ENCODE measurements at regions not wholly inside any gene's neighbourhood (a gene's known extent, or its start where the extent isn't known, plus 50 kb on each side); places are given as distances from the start of the nearest gene placed in this dataset.

DNA sequence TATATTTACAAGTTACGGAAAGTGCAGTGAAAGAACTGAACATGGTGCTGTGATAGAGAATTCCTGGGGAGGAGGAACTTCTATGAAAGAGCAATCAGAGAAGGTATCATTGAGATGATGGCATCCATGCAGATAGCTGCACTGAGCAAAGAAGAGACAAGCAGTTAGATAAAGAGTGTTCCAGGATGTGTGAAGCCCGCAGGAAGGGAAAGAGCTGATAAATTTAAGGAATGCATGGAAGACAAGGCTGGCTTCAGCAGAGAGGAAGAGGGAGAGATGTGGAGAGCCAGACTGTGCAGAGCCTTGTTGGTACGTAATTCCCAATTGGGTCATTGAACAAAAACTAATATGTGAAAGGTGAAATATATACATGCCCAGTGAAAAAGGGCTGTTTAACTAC, 538.9 kb downstream of the INHBA start:
- H3F3A ChIP-seq (replicated peaks; ENCODE audit: low read depth) = no peaks in the 10 kb centered on the region
- no peaks in the 10 kb centered on the region for H3K27me3 ChIP-seq (ENCODE audit: insufficient read depth)
- TF ChIP-seq EZH2 (IDR thresholded peaks at IDR 0.05; ENCODE audit: low read depth, unreplicated experiment) (no peak), ZNF114 (CRISPR knock-in tag; IDR thresholded peaks at IDR 0.05) (no peak), JUNB (IDR thresholded peaks at IDR 0.05; ENCODE audit: unreplicated experiment) (no peak), POLR2AphosphoS5 (IDR thresholded peaks at IDR 0.05; ENCODE audit: low read depth) (no peak), ZNF331 (CRISPR knock-in tag; IDR thresholded peaks at IDR 0.05; ENCODE audit: low read depth) (no peak), STAT1 (IDR thresholded peaks at IDR 0.05; ENCODE audit: unreplicated experiment) (no peak), EZH2phosphoT487 (IDR thresholded peaks at IDR 0.05; ENCODE audit: unreplicated experiment) (no peak), CREB1 (CRISPR knock-in tag; IDR thresholded peaks at IDR 0.05; ENCODE audit: low read depth) (no peak)
- TF ChIP-seq, protein P1, sequence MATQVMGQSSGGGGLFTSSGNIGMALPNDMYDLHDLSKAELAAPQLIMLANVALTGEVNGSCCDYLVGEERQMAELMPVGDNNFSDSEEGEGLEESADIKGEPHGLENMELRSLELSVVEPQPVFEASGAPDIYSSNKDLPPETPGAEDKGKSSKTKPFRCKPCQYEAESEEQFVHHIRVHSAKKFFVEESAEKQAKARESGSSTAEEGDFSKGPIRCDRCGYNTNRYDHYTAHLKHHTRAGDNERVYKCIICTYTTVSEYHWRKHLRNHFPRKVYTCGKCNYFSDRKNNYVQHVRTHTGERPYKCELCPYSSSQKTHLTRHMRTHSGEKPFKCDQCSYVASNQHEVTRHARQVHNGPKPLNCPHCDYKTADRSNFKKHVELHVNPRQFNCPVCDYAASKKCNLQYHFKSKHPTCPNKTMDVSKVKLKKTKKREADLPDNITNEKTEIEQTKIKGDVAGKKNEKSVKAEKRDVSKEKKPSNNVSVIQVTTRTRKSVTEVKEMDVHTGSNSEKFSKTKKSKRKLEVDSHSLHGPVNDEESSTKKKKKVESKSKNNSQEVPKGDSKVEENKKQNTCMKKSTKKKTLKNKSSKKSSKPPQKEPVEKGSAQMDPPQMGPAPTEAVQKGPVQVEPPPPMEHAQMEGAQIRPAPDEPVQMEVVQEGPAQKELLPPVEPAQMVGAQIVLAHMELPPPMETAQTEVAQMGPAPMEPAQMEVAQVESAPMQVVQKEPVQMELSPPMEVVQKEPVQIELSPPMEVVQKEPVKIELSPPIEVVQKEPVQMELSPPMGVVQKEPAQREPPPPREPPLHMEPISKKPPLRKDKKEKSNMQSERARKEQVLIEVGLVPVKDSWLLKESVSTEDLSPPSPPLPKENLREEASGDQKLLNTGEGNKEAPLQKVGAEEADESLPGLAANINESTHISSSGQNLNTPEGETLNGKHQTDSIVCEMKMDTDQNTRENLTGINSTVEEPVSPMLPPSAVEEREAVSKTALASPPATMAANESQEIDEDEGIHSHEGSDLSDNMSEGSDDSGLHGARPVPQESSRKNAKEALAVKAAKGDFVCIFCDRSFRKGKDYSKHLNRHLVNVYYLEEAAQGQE (IDR thresholded peaks at IDR 0.05; ENCODE audit: unreplicated experiment) = no peak
- TF ChIP-seq, protein P2, sequence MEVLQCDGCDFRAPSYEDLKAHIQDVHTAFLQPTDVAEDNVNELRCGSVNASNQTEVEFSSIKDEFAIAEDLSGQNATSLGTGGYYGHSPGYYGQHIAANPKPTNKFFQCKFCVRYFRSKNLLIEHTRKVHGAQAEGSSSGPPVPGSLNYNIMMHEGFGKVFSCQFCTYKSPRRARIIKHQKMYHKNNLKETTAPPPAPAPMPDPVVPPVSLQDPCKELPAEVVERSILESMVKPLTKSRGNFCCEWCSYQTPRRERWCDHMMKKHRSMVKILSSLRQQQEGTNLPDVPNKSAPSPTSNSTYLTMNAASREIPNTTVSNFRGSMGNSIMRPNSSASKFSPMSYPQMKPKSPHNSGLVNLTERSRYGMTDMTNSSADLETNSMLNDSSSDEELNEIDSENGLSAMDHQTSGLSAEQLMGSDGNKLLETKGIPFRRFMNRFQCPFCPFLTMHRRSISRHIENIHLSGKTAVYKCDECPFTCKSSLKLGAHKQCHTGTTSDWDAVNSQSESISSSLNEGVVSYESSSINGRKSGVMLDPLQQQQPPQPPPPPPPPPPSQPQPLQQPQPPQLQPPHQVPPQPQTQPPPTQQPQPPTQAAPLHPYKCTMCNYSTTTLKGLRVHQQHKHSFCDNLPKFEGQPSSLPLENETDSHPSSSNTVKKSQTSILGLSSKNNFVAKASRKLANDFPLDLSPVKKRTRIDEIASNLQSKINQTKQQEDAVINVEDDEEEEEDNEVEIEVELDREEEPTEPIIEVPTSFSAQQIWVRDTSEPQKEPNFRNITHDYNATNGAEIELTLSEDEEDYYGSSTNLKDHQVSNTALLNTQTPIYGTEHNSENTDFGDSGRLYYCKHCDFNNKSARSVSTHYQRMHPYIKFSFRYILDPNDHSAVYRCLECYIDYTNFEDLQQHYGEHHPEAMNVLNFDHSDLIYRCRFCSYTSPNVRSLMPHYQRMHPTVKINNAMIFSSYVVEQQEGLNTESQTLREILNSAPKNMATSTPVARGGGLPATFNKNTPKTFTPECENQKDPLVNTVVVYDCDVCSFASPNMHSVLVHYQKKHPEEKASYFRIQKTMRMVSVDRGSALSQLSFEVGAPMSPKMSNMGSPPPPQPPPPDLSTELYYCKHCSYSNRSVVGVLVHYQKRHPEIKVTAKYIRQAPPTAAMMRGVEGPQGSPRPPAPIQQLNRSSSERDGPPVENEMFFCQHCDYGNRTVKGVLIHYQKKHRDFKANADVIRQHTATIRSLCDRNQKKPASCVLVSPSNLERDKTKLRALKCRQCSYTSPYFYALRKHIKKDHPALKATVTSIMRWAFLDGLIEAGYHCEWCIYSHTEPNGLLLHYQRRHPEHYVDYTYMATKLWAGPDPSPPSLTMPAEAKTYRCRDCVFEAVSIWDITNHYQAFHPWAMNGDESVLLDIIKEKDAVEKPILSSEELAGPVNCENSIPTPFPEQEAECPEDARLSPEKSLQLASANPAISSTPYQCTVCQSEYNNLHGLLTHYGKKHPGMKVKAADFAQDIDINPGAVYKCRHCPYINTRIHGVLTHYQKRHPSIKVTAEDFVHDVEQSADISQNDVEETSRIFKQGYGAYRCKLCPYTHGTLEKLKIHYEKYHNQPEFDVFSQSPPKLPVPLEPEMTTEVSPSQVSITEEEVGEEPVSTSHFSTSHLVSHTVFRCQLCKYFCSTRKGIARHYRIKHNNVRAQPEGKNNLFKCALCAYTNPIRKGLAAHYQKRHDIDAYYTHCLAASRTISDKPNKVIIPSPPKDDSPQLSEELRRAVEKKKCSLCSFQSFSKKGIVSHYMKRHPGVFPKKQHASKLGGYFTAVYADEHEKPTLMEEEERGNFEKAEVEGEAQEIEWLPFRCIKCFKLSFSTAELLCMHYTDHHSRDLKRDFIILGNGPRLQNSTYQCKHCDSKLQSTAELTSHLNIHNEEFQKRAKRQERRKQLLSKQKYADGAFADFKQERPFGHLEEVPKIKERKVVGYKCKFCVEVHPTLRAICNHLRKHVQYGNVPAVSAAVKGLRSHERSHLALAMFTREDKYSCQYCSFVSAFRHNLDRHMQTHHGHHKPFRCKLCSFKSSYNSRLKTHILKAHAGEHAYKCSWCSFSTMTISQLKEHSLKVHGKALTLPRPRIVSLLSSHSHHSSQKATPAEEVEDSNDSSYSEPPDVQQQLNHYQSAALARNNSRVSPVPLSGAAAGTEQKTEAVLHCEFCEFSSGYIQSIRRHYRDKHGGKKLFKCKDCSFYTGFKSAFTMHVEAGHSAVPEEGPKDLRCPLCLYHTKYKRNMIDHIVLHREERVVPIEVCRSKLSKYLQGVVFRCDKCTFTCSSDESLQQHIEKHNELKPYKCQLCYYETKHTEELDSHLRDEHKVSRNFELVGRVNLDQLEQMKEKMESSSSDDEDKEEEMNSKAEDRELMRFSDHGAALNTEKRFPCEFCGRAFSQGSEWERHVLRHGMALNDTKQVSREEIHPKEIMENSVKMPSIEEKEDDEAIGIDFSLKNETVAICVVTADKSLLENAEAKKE (CRISPR knock-in tag; IDR thresholded peaks at IDR 0.05) = no peak
- TF ChIP-seq, protein P3, sequence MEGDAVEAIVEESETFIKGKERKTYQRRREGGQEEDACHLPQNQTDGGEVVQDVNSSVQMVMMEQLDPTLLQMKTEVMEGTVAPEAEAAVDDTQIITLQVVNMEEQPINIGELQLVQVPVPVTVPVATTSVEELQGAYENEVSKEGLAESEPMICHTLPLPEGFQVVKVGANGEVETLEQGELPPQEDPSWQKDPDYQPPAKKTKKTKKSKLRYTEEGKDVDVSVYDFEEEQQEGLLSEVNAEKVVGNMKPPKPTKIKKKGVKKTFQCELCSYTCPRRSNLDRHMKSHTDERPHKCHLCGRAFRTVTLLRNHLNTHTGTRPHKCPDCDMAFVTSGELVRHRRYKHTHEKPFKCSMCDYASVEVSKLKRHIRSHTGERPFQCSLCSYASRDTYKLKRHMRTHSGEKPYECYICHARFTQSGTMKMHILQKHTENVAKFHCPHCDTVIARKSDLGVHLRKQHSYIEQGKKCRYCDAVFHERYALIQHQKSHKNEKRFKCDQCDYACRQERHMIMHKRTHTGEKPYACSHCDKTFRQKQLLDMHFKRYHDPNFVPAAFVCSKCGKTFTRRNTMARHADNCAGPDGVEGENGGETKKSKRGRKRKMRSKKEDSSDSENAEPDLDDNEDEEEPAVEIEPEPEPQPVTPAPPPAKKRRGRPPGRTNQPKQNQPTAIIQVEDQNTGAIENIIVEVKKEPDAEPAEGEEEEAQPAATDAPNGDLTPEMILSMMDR (conservative IDR thresholded peaks at IDR 0.05; ENCODE audit: low read depth in 2 of 2) = no peak
- TF ChIP-seq, protein P4, sequence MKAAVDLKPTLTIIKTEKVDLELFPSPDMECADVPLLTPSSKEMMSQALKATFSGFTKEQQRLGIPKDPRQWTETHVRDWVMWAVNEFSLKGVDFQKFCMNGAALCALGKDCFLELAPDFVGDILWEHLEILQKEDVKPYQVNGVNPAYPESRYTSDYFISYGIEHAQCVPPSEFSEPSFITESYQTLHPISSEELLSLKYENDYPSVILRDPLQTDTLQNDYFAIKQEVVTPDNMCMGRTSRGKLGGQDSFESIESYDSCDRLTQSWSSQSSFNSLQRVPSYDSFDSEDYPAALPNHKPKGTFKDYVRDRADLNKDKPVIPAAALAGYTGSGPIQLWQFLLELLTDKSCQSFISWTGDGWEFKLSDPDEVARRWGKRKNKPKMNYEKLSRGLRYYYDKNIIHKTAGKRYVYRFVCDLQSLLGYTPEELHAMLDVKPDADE (IDR thresholded peaks at IDR 0.05) = no peak
- Mint-ChIP-seq H3K4me3 (no peak overlapping the region), H3K27ac (no peak overlapping the region), H3K27me3 (ENCODE audit: insufficient read depth, low read depth, poor library complexity) (no peaks in the 10 kb centered on the region), H3K9me3 (peaks cover 8% of the 10 kb centered on the region; the same call in 2 of the 3 replicates), H3K36me3 (ENCODE audit: low read depth) (no peaks in the 10 kb centered on the region), H3K4me1 (no peaks in the 10 kb centered on the region)
- no peak overlapping the region for H3K4me3 ChIP-seq
- H3K79me2 ChIP-seq (replicated peaks; ENCODE audit: insufficient read depth) = no peaks in the 10 kb centered on the region
- no peak for ATAC-seq
- H4K20me1 ChIP-seq (replicated peaks; ENCODE audit: insufficient read depth) = no peaks in the 10 kb centered on the region
- no peaks in the 10 kb centered on the region for H3K36me3 ChIP-seq (ENCODE audit: insufficient read depth)
- no peak overlapping the region for H3K4me2 ChIP-seq
- H2AFZ ChIP-seq = no peak overlapping the region
- no peak overlapping the region for H3K27ac ChIP-seq (ENCODE audit: low read depth)
- H3K9me2 ChIP-seq (ENCODE audit: insufficient read depth) = 0 out of 2 replicates have a peak, but pooled peaks cover 6% of the 10 kb centered on the region
- peaks cover 2% of the 10 kb centered on the region; the same call in 1 of the 2 replicates for H3K4me1 ChIP-seq (ENCODE audit: insufficient read depth)
- DNase-seq (ENCODE audit: low spot score) = no peak

All from GM23338 (cell line).